ENCODE measurements at regions not wholly inside any gene's neighbourhood (a gene's known extent, or its start where the extent isn't known, plus 50 kb on each side); places are given as distances from the start of the nearest gene placed in this dataset.
"Not testable (repeated sequence)": the region's sequence is repeated elsewhere in the genome, so short reads cannot be mapped to it uniquely, and the experiment has no call there.

DNA sequence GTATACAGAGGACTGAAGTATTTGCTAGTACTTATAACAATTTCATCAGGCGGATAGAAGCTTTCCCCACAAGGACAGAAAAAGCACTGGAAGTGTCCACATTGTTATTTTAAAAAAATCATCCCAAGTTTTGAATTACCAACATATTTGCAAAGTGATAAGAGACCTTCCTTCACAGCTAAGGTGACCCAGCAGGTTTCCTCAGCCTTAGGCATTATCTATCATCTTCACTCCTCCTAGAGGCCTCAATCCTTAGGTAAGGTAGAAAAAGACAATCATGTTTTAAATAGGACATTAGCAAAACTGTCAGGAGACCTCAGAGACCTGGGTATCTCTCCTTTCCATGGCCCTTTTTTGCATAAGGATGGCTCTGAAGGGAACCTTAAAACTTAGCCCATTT, 72.5 kb upstream of the CHD6 start (continued):
- TF ChIP-seq, protein P1, sequence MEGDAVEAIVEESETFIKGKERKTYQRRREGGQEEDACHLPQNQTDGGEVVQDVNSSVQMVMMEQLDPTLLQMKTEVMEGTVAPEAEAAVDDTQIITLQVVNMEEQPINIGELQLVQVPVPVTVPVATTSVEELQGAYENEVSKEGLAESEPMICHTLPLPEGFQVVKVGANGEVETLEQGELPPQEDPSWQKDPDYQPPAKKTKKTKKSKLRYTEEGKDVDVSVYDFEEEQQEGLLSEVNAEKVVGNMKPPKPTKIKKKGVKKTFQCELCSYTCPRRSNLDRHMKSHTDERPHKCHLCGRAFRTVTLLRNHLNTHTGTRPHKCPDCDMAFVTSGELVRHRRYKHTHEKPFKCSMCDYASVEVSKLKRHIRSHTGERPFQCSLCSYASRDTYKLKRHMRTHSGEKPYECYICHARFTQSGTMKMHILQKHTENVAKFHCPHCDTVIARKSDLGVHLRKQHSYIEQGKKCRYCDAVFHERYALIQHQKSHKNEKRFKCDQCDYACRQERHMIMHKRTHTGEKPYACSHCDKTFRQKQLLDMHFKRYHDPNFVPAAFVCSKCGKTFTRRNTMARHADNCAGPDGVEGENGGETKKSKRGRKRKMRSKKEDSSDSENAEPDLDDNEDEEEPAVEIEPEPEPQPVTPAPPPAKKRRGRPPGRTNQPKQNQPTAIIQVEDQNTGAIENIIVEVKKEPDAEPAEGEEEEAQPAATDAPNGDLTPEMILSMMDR (IDR thresholded peaks at IDR 0.05 in 2 of 3, conservative IDR thresholded peaks at IDR 0.05 in 1 of 3; ENCODE audit: borderline replicate concordance in 1 of 3, insufficient read depth in 1 of 3, low read depth in 2 of 3, low read length in 2 of 3) = no peak
- TF ChIP-seq ZFX (IDR thresholded peaks at IDR 0.05) (no peak), RAD21 (IDR thresholded peaks at IDR 0.05; ENCODE audit: low read depth) (no peak), SIN3A (IDR thresholded peaks at IDR 0.05; ENCODE audit: low read depth) (no peak)

DNA sequence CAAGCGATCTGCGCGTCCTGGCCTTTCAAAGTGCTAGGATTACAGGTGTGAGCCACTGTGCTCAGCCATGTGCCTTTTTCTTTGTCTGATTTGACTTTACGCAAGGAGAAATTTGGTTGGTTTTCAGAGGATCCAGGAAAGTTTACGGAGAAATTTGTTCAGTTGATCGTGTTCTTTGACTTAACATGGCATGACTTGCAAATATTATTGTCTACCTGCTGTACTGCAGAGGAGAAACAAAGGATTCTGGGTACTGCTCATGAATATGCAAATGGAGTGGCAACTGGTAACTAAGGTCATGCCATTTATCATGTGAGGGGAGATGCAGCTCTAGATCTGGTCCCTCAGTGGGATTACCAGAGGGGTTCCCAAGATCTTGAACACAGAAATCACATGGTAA, 68.8 kb upstream of the CHD6 start:
- no peak overlapping the region for H3K4me3 ChIP-seq (replicated peaks in 1 of 2; ENCODE audit: low read depth in 1 of 2, low read length in 2 of 2)
- H3K9me2 ChIP-seq (ENCODE audit: insufficient read depth) = no peaks in the 10 kb centered on the region
- no peak overlapping the region for H2AFZ ChIP-seq (ENCODE audit: low read depth, low read length, poor library complexity, severe bottlenecking)
- H3K27ac ChIP-seq (ENCODE audit: low read depth, low read length) = no peak overlapping the region
- ATAC-seq (no peak), DNase-seq (ENCODE audit: low read depth, low spot score) (no peak)
- H3K4me1 ChIP-seq (ENCODE audit: control insufficient read depth in 1 of 2, insufficient read depth in 2 of 2, low read length in 2 of 2) = no peaks in the 10 kb centered on the region
- TF ChIP-seq EGR1 (IDR thresholded peaks at IDR 0.05; ENCODE audit: low read depth) (no peak), RAD21 (IDR thresholded peaks at IDR 0.05; ENCODE audit: low read depth) (no peak), ELF1 (IDR thresholded peaks at IDR 0.05; ENCODE audit: borderline replicate concordance, low read depth) (no peak), JUND (IDR thresholded peaks at IDR 0.05) (no peak), ZFX (IDR thresholded peaks at IDR 0.05) (no peak), SRF (IDR thresholded peaks at IDR 0.05; ENCODE audit: low read depth) (no peak), CEBPB (IDR thresholded peaks at IDR 0.05; ENCODE audit: low read depth) (no peak), CBX3 (IDR thresholded peaks at IDR 0.05; ENCODE audit: low read depth) (no peak), EZH2phosphoT487 (IDR thresholded peaks at IDR 0.05; ENCODE audit: borderline replicate concordance) (no peak), TCF7L2 (IDR thresholded peaks at IDR 0.05; ENCODE audit: borderline replicate concordance, extremely low read depth, insufficient read depth, insufficient read length) (no peak), SIN3A (IDR thresholded peaks at IDR 0.05; ENCODE audit: low read depth) (no peak), SP1 (IDR thresholded peaks at IDR 0.05; ENCODE audit: low read depth) (no peak), YY1 (IDR thresholded peaks at IDR 0.05; ENCODE audit: extremely low read depth, insufficient replicate concordance, low read depth, low read length) (no peak)
- ChIA-PET RAD21 (ENCODE audit: low non-redundant PET in 1 of 2, low total read pairs in 2 of 2, uncharacterized antibody in 2 of 2, unreplicated experiment in 2 of 2) (no interaction called here), POLR2A (no interaction called here), CTCF (no interaction called here)
- no peaks in the 10 kb centered on the region for H3K36me3 ChIP-seq (ENCODE audit: control insufficient read depth in 1 of 2, insufficient read depth in 2 of 2, low read length in 2 of 2)
- BruUV-seq (replicated peaks) = no TSS peak
- H4K20me1 ChIP-seq (ENCODE audit: insufficient read depth) = no peaks in the 10 kb centered on the region
- H3K9me3 ChIP-seq (ENCODE audit: control insufficient read depth in 1 of 2, insufficient read depth in 1 of 2, low read depth in 1 of 2, low read length in 2 of 2) = no peaks in the 10 kb centered on the region
- no peak overlapping the region for H3K4me2 ChIP-seq (ENCODE audit: low read length)
- no peak overlapping the region for H3K9ac ChIP-seq (ENCODE audit: low read length)
- H3K27me3 ChIP-seq (ENCODE audit: insufficient read depth, low read length) = no peaks in the 10 kb centered on the region
- intact Hi-C loops (cut with micrococcal nuclease) = no loop called here
- no peaks in the 10 kb centered on the region for H3K79me2 ChIP-seq (ENCODE audit: insufficient read depth, low read length)

DNA sequence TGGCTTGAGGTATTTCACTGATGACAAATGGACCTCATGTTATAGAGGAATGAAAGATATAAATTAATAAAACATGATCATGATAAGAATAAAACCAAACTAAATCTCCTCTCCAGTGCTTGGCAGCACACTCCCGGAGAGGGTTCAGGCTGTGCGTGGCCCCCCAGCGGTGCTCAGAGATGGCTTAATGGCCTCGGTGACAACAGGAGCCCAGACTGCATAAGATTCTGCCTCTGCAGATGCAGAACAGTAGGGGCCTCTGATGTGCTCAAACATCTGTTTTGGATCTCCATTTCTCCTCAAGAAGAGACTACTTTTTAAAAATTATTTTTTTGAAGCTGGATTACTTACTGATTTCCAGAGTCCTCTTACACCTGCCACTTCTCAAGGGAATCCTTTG, 67.0 kb upstream of the CHD6 start:
- H3K27me3 ChIP-seq (ENCODE audit: insufficient read depth, low read length); H2AFZ ChIP-seq (ENCODE audit: low read depth, low read length, poor library complexity, severe bottlenecking); H3K9me2 ChIP-seq (ENCODE audit: insufficient read depth); BruUV-seq (replicated peaks); H3K9ac ChIP-seq (ENCODE audit: low read length); H3K36me3 ChIP-seq (ENCODE audit: control insufficient read depth in 1 of 2, insufficient read depth in 2 of 2, low read length in 2 of 2); H3K4me2 ChIP-seq (ENCODE audit: low read length); CTCF ChIA-PET; H3K79me2 ChIP-seq (ENCODE audit: insufficient read depth, low read length); RAD21 ChIA-PET (ENCODE audit: low non-redundant PET in 1 of 2, low total read pairs in 2 of 2, uncharacterized antibody in 2 of 2, unreplicated experiment in 2 of 2); H4K20me1 ChIP-seq (ENCODE audit: insufficient read depth); H3K9me3 ChIP-seq (ENCODE audit: control insufficient read depth in 1 of 2, insufficient read depth in 1 of 2, low read depth in 1 of 2, low read length in 2 of 2); ATAC-seq; H3K4me3 ChIP-seq (replicated peaks in 1 of 2; ENCODE audit: low read depth in 1 of 2, low read length in 2 of 2); POLR2A ChIA-PET; H3K27ac ChIP-seq (ENCODE audit: low read depth, low read length); H3K4me1 ChIP-seq (ENCODE audit: control insufficient read depth in 1 of 2, insufficient read depth in 2 of 2, low read length in 2 of 2); intact Hi-C loops (cut with micrococcal nuclease); DNase-seq (ENCODE audit: low read depth, low spot score): not testable (repeated sequence)
